Urothelium cell line (cell line): ENCODE measurements at regions not wholly inside any gene's neighbourhood (a gene's known extent, or its start where the extent isn't known, plus 50 kb on each side); places are given as distances from the start of the nearest gene placed in this dataset.
"Not testable (repeated sequence)": the region's sequence is repeated elsewhere in the genome, so short reads cannot be mapped to it uniquely, and the experiment has no call there.

Source experiments
- DNase-seq: peaks from one replicate; pipeline ENCODE4 v3.0.0; 2011; ENCODE audit warnings: low spot score, mixed read lengths
- FAIRE-seq: peaks from 2 replicates; lab custom pipeline; 2011; peaks lifted over from hg19 to GRCh38; lab: Jason Lieb, UNC

DNA sequence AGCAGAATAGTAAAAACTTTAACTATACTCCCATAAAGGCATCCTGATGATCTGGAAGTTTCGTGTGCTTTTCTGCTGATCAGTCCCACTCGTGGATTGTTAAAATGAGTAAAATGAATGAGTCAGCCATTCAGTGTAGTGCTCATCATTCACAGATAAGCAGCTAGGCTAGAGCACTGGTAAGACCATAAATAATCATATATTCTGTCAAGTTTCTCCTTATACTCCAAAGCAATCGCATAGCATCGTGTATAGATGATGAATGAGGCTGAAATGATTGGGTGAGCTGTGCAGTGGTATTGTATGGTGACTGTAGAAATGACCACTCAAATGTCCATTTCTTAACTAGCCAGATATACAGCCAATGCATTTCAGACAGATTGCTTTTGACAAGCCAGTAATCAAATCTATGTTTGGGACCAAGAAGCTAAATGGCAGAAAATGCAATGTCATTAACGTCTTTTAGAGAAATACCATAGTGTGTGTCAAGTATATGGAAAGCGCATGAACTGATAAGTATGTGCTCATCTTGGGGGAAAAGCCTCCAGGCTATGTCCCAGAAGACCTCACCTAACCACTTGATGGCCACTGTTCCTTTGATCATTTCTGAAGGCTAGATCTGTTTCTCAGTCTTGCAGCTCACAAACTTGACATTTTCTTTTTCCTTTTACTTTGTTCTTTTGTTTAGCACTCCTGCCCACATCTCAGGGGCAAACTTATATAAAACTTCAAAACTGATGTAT lies 227.2 kb upstream of the FAM3C start:
- no peak for DNase-seq
- no peak for FAIRE-seq

DNA sequence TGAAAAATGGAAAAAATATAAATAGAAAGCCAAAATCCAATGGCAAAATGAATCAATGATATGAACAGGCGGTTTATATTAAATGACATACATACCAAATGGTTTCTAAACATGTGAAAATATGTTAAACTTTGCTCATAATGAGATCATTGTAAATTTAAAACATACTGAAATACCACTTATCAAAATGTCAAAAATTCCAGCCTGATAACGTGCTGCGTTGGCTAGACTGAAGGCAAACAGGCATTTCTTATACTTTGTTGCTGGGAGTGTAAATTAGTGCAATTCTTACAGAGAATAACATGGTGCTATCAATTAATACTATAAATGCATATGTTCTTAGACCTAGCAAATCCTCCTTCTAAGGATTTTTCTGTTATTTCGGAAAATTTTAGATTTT lies 225.8 kb upstream of the FAM3C start:
- DNase-seq (no peak), FAIRE-seq (no peak)

DNA sequence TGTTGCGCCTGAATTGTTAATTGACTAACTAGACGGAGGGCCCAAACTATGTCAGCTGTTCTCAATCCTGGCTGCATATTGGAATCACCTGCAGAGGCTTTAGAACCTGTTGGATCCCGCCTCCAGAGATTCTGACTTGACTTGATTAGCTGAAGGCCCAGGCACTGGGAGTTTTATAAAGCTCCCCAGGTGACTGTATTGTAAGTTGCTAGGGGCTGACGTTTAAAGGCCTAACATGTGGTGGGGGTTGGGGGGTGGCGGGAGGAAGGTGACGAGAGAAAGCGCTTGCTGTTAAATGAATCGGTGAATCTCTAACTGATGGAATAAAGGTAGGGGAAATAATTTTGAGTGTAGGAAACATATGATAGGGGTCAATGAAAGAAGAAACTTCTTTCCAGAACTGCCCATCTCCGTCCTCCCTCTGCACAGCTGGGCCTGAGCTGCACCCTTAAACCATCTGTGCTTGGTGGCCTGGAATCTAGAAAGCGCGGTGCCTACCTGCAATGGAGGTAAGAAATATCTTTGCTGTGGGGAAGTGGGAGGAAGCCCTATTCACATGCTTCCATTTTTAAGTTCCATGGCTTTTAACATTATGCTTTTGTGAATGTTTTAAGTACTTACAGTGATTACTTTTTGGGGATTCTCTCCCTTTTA lies 225.0 kb upstream of the FAM3C start:
- FAIRE-seq = no peak
- no peak for DNase-seq

DNA sequence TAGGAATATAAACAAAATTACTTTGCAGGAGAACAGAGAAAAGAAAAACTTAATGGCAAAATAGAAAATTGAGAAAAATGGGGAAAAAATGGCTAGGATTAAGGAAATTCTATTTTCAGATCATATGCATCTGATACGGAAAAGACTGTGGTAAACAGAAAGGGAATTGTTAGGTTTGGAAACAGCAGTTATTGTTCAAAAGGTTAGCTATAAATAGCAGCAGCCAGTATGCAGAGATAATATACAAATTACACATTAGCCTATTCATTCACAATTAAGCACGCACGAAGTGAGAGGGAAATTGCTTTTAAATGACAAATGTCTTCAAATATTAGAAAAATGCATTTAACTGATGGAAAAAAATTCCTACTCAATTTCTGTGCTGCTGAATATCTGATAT lies 224.1 kb upstream of the FAM3C start:
- FAIRE-seq = no peak
- no peak for DNase-seq

DNA sequence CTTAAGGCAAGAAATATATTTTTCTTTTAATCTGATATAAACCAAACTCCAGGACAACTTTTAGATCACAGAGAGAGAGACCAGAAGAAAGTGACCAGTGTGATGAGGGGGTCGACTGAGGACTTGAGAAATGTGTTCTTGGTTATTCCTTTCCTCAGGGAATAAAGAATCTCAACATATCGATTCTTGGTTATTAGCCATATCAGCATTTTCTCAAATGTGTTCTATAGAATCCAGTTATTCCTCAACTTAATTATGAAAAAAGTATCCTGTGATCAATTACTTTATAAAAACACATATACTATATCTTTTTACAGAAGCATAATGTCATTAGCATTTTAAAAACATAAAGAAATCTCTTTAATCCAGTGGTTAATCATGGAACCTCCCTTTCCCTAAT lies 222.1 kb upstream of the FAM3C start:
- no peak for DNase-seq

DNA sequence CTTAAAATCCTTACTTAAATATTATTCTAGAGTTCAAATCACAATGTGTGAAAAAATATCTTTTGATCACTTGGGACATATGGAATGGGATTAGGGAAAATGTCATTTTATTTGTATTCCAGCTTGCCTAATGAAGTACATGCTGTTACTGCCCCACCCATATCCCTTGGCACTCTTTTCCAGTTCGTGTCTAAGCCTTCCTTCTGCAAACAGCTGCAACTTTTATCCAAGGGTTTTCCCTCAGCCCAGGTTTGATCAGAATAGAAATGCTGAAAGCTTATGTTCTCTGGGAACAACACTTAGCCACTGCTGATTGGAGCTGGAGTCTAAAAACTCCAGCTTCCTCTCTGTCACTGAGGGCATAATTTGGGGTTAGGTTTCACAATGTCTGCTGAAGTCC lies 214.1 kb upstream of the FAM3C start:
- FAIRE-seq = no peak
- no peak for DNase-seq

More for the DNA sequence above, 222.1 kb upstream of the FAM3C start:
- FAIRE-seq = no peak

DNA sequence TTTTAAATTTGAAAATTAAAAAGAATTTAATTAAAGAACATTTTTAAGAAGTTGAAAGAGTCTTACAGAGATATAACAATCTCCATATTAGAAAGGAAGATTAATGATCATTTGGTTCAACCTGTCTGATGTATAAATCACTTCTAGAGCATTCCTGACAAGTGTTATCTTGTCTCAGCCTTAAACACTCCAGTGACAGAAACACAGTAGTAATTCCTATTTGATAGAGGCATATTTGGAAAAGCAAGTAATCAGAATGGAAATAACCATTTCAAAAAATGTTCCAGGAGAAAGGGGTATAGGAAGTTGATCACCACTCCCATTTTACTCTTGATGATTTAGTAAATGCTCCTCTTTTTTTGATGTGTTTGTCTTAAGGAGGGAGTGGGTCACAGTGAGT lies 213.1 kb upstream of the FAM3C start:
- FAIRE-seq = no peak
- no peak for DNase-seq

DNA sequence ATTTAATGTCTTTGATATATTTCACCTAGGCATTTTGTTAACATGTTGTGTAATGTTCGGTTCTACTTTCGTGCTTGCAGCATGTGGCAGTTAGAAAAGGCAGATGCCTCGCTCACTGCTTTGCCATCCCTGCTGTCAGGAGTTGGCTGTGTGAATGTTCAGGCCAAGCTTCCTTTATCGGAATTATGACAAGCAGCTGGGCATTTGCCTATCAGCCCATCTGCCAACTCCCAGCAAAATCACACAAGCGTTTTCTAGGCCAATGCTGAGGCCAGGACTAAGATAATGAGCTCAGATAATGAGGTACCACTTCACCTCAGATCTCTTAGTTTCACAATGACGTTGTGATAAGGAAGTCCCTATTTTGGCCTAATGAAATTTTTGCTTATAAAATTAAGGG lies 212.7 kb upstream of the FAM3C start:
- no peak for DNase-seq
- no peak for FAIRE-seq

DNA sequence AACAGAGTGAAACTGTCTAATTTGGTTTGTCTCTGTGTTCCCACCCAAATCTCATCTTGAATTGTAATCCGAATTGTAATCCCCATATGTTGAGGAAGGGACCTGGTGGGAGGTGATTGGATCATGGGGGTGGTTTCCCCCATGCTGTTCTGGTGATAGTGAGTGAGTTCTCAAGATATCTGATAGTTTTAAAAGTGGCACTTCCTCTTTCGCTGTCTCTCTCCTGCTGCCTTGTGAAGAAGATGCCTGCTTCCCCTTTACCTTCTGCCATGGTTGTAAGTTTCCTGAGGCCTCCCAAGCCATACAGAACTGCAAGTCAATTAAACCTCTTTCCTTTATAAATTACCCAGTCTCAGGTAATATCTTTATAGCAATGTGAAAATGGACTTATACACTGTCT lies 212.1 kb upstream of the FAM3C start:
- not testable (repeated sequence) for FAIRE-seq, DNase-seq

DNA sequence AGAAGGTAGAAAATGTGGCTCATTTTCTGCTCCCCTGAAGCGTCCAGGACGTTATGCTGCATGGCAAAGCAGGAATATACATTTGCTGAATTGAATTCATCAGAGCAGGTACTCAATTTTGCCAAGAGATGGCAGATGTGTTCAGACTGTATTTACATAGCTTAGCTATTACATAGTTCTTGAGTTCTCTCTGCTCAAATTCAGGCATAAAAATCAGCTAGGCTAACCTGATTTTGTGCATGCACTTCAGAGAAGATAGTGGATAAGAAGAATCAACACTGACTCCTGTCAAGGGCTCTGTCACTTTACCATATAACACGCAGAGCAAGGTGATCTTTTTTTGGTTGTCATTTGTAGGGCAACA lies 209.2 kb upstream of the FAM3C start:
- FAIRE-seq = no peak
- no peak for DNase-seq

DNA sequence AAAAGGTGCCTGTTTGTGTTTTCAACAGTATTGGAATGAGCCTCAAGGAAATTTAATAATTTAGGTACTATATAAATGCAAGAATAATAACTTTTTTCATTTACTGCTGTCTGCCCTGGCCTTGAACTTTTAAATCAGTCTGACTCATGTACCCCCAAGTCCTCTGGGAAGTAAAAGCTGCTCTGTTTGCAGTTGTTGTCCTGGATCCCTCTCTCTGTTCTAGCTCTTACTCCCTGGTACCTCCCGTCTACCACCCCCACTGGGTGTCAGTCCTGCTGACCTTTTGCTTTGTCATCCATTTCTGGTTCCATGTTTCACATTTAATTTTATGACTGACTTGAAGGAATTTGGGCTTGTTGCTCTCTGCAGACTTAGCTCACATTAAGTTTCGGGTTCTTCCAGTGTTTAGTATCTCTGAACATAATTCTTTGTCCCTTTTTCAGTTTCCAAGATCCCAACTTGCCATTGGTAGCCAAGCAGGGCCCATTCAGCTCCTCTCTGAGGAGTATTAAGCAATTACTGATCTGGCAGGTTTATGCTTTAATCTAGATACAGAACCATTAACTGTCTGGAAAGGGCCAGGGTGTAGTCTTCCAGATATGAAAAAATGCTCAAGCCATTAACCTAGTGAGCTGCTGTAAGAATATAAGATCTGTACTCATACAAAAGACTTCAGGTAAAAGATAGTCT lies 208.7 kb upstream of the FAM3C start:
- no peak for DNase-seq
- no peak for FAIRE-seq

DNA sequence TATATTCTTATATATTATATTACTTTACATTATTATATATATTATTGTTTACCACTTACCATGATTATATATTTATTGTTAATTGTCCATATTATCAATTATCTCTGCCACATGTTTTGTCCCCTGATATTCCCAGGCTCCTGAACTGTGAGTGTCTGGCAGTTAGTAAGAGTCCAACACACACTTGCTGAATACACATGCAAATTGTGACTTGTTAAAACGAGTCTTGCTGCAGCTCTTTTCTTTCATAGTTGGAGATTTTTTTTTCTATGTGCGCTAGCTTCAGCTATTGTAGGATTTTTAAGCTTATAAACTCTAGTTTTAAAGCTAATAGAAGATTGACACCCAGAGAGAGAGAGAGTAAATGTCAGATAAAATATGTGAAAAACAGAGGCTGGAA lies 207.8 kb upstream of the FAM3C start:
- DNase-seq (no peak), FAIRE-seq (no peak)

DNA sequence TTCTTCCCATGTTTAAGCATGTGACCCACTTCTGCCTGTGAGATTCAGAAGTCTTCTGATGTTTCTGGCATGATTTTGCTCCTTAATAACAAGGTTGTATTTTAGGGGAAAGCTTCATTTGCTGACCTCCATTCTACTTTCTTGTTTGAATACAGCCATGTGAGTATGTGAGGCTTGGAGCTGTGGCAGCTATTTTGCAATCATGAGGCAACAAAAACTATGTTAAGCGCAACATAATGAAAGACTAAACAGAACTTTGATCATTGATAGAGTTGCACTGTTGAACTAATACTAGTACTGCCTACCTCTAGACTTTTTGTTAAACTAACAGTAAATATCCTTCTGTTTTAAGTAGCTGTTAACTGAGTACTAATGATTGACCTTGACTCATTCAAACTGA lies 203.8 kb upstream of the FAM3C start:
- FAIRE-seq (no peak), DNase-seq (no peak)

DNA sequence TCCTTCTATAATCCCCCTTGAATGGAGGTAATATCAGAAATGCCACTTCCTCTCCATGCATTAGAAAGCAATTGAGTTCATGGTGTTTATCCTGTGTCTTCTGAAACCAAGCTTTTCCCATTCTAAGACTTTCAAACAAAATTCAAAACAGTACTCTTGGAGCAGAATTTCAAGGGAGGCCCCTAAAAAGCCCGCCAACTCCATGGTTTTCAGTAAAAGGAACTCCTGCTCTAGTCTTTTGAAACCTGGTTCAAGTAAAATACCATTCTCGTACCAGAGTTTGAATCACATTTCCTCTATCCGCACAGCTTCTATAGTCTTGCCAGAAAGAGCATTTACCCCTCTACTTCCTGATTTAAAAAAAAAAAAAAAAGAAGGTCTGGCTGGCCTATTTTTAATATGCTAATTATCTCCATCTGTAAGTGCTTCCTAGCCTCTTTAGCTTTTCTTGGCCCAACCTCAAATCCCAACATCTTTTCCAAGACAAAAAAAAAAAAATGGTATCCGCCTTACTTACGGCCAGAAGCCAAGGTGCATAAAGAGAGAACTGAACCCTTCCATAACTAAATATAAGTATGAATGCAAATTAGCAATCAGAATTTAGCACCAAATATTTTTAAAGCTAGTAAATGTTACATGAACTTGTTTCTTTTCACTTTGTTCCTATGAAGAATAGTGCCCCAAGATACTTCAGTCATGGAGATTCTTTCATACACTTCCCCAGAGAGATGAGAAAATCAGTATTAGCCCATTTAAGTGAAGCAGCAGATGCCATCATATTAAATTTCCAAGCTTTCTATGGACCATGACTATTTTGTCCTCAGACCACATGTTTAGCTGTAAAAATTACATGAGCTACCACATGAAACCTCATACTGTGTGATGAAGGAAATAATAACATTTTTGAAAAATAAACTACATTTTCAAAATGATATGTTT lies 199.9 kb upstream of the FAM3C start:
- DNase-seq (no peak), FAIRE-seq (no peak)

DNA sequence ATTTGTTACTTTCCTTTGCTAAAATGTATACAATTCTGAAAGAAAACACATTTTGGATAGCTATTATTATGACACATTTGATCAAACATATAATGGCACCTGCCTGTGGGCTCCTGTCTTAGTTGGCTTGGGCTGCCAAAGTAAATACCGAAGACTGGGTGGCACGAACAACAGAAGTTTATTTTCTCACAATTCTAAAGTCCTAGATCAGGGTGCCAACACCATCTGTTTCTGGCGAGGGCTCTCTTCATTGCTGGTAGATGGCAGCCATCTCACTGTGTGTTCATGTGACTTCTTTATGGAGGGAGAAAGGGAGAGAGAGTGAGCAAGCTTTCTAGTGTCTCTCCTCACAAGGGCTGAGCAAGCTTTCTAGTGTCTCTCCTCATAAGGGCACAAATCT lies 195.8 kb upstream of the FAM3C start:
- no peak for FAIRE-seq
- no peak for DNase-seq

DNA sequence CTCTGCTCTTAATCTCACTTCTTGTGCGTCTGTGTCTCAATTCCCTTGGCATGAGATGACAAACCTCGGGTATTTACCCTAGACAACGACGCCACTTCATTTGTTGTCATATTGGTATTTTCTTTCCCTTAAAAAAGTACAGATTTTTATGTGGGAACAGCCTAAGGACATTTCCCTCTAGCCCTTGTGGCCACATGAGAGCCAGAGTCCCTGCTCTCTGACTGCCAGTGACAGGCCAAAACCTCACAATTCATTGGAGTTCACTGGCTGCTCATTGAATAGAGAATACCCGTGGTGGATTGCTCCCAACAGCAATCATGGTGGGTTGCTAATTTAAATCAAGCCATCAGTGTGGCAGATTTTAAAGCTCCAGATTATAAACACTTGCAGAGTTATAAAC lies 191.3 kb upstream of the FAM3C start:
- FAIRE-seq (no peak), DNase-seq (no peak)

DNA sequence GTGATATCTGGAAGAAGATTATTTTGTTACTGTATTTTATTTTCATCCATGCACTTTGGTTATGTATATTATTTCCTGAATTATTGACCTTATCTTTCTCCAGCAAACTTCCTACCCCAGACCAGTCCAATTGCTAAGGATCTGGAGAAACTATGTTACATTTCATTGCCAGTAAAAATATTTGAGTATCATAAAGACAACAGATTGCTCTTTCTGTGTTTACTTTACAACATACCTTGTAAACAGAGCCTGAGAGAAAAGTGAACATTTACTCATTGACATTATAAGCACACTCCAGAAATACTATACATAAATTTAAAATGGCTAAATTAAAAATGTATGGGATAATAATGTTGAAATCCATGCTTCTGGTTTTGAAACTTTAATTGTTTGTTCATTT lies 186.2 kb upstream of the FAM3C start:
- no peak for DNase-seq
- FAIRE-seq = no peak

DNA sequence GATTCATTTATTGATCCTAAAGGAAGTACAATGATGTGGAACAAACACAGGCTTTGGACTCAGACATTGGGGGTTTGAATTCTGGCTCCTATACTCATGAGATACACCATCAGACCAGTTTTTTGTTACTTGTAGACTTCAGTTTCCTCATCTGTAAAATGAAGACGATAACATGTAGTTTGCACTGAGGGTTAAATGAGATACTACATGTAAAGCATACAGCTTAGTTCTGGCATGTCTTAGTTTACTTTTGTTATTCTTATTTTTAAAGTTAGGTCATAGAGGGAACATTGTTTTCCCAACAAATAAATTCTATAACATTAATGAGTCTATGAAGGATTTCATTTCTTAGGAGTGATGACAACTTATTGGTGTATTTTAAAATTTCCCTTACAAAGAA lies 183.5 kb upstream of the FAM3C start:
- FAIRE-seq (no peak), DNase-seq (no peak)

DNA sequence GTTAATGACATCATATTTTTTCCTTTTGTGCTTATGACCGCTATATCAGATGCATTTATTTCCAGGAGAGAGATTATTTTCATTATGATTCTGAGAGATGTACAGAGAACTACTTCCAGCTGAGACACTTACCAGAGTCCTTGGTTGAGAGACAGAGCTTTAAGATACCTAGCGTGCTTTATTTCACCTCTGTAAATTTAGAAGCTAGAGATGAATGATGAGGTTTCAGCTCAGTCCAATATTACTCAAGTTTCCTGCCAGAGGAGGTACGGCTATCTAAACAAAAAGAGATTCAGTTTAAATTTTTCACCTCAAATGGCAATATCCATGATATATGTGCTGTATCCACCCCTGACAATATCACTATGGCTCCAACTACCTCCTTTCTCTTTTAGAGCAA lies 182.6 kb upstream of the FAM3C start:
- no peak for DNase-seq
- FAIRE-seq = no peak

DNA sequence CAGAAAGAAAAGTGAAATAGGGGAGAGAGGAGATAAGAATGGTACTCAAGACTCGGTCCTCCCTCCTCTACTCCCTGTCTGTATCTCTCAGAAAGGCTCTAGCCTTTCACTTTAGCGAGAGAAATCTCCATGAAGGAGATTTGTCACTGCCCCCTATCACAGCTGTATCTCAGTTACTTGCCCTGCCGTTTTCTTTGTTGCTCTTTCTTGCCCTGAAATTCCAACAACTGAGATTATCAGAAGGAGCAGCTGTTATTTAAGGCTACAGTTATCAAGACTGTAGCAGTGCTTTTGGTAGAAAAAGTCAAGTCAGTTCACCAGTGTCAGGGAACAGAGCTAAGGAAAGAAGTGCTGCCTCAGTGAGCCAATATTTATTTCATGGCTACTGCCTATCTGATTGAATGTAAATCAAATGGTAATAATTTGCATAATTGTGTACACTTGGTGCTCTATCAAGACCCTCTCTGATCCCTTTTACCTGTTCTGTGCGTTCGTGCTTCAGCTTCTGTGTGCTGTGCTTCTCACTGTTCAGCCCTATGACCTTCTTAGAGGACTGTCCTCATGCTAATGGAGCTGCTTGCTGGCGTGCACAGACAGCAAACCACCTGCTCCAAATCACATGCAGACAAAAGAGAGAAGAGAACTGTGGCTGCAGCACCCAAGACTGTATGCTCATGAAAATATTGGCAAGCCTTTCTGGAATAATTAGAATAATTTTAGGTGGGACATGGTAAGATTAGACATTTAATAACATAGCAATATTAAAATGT lies 180.2 kb upstream of the FAM3C start:
- DNase-seq (no peak), FAIRE-seq (no peak)
